ENCODE measurements at regions not wholly inside any gene's neighbourhood (a gene's known extent, or its start where the extent isn't known, plus 50 kb on each side); places are given as distances from the start of the nearest gene placed in this dataset.

DNA sequence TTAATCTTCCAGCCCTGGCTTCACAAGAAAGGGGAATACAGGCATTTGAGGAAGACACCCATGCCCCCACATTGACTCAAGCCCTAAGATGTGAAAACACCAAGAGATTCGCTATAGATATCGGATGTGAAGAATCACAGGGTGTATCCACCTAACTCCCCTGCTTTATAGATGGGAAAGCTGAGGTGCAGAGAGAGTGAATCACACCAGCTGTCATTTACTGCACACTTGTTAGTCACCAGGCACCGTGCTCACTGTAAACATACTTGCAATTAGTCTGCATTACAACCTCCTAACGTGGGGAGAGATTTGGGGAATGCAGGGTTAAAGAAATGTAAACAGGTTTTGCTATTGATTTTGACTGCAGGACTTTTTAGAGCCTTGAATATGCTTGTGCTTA, 325.5 kb downstream of the C16orf95 start:
- no peak for DNase-seq
- Mint-ChIP-seq H3K27ac (no peak overlapping the region), H3K36me3 (ENCODE audit: low read depth) (no peaks in the 10 kb centered on the region), H3K9me3 (no peaks in the 10 kb centered on the region), H3K4me1 (ENCODE audit: low read depth) (peaks cover 2% of the 10 kb centered on the region), H3K4me3 (no peak overlapping the region), H3K27me3 (peaks cover 44% of the 10 kb centered on the region)

DNA sequence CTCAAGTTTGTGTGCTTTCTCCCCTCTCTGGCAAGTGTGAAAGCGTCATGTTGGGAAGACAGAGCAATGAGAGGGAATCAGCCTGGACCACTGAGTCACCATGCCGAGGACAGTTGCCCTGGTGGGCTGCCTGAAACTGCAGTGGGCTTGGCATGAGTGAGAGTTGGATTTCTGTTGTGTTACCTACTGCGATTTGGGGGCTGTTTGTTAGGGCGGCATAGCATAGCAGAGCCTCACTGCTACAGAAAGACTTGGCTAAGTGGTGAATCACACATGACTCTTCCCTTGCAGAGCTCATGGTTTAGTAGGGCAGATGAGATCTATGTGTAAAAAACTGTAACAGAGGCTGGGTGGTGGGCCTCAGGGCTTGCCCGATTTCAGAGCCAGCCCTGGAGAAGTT, 324.6 kb downstream of the C16orf95 start:
- H3K4me3 Mint-ChIP-seq, result no peak overlapping the region
- H3K36me3 Mint-ChIP-seq (ENCODE audit: low read depth), result no peaks in the 10 kb centered on the region
- H3K9me3 Mint-ChIP-seq, result no peaks in the 10 kb centered on the region
- H3K4me1 Mint-ChIP-seq (ENCODE audit: low read depth), result peaks cover 2% of the 10 kb centered on the region
- no peak overlapping the region for H3K27ac Mint-ChIP-seq
- peaks cover 44% of the 10 kb centered on the region for H3K27me3 Mint-ChIP-seq
- DNase-seq, result no peak

DNA sequence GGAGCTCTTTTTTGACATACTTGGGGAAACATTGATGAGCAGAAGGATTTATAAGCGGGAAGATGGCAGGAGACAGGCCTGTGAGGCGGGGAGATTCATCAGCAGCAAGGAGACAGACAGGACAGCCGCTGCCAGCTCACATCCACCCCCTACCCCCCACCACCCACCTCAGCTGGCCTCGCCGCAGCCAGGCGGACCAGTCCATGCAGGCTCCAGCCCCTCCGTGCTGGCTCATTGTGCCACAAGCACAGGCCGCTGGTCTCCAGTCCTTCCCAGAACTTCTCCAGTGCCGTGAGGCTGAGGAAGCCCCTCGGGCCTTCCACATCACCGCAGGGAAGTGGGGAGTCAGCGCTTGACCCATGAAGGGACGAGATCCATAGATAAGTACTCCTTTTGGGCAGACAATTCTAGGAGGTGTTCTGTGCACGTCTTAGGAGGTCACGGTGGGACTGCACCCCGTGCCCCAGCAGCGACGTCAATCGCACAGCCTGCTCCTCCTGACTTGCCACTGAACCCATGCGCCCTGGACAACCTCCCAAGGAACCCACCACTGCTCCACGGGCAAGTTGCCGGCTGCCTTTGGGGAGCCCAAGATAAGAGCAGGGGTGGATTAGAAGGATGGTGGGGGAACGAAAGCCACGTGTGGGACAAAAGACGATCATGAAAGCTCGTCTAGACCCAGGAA, 323.6 kb downstream of the C16orf95 start:
- no peaks in the 10 kb centered on the region for H3K36me3 Mint-ChIP-seq (ENCODE audit: low read depth)
- peaks cover 47% of the 10 kb centered on the region for H3K27me3 Mint-ChIP-seq
- H3K4me3 Mint-ChIP-seq, result no peak overlapping the region

DNA sequence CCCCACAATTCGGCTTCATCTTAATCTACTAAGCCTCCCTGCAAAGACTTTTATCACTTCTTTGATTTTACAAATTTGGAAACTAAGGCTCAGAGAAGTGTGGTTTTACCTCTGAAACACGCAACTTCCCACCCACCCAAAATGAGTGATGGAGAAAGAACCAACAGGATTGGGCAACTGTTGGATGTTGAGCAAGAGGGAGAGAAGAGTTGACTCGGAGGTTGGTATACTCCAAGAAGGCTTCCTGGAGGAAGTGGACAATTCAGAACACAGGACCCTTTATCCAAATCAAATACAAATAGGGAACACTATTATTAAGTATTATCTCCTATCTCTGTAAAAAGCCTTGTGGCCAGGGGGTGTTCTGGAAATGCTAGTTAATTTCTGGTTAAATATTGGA, 323.0 kb downstream of the C16orf95 start:
- no peaks in the 10 kb centered on the region for H3K36me3 Mint-ChIP-seq (ENCODE audit: low read depth)

More for the DNA sequence above, 323.6 kb downstream of the C16orf95 start:
- peaks cover 2% of the 10 kb centered on the region for H3K4me1 Mint-ChIP-seq (ENCODE audit: low read depth)
- H3K27ac Mint-ChIP-seq, result no peak overlapping the region
- no peaks in the 10 kb centered on the region for H3K9me3 Mint-ChIP-seq
- DNase-seq, result no peak

DNA sequence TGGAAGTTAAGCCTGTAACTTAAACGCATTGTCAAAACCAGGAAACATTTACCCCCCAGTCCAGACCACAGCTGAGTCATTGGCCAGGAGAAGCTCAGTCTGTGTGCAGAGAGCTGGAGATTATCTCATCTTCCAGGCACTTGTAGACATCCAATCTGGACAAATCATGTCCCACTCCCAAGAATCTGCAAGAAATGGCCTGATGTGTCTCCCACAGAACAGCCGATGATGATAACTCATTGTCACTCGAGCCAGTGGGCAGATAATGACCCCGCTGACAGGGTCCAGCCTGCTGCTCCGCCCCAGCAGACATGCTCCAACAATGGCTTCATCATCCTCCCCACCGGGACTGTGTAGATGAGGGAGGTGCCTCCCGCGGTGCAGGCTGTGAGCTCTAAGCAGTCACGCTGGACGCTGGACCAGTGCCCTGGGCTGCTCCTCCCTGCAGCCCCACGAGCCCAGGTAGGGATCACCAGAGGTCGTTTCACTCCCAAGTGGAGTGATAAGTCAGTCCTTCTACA, 322.5 kb downstream of the C16orf95 start:
- DNase-seq, result no peak
- Mint-ChIP-seq H3K27ac (no peak overlapping the region), H3K27me3 (peaks cover 48% of the 10 kb centered on the region), H3K4me1 (ENCODE audit: low read depth) (peaks cover 2% of the 10 kb centered on the region), H3K36me3 (ENCODE audit: low read depth) (no peaks in the 10 kb centered on the region), H3K9me3 (no peaks in the 10 kb centered on the region), H3K4me3 (no peak overlapping the region)

More for the DNA sequence above, 323.0 kb downstream of the C16orf95 start:
- peaks cover 2% of the 10 kb centered on the region for H3K4me1 Mint-ChIP-seq (ENCODE audit: low read depth)
- H3K27ac Mint-ChIP-seq, result no peak overlapping the region
- no peak overlapping the region for H3K4me3 Mint-ChIP-seq
- DNase-seq, result no peak
- H3K9me3 Mint-ChIP-seq, result no peaks in the 10 kb centered on the region
- peaks cover 50% of the 10 kb centered on the region for H3K27me3 Mint-ChIP-seq

DNA sequence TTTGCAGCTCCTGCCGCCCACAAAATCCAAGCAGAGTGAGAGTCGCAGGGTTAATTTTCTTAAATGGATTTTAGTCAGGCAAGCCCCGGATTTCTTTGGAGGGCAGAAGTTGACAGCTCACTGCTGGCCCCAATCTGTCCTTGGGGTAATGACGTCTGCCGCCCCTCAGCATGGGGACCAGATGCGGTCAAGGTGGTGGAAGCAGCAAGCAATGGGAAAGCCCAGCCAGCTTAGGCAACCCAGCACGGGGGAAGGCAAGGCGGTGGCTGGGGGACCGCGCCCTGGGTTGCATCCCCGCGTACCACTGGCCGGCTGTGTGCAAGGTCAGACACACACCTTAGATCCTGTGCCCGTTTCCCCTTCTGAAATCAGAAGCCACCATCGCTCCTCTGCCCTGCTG, 321.7 kb downstream of the C16orf95 start:
- H3K4me3 Mint-ChIP-seq, result no peak overlapping the region
- no peaks in the 10 kb centered on the region for H3K36me3 Mint-ChIP-seq (ENCODE audit: low read depth)
- H3K9me3 Mint-ChIP-seq, result no peaks in the 10 kb centered on the region
- peaks cover 42% of the 10 kb centered on the region for H3K27me3 Mint-ChIP-seq
- DNase-seq, result no peak
- no peak overlapping the region for H3K27ac Mint-ChIP-seq
- no peaks in the 10 kb centered on the region for H3K4me1 Mint-ChIP-seq (ENCODE audit: low read depth)

DNA sequence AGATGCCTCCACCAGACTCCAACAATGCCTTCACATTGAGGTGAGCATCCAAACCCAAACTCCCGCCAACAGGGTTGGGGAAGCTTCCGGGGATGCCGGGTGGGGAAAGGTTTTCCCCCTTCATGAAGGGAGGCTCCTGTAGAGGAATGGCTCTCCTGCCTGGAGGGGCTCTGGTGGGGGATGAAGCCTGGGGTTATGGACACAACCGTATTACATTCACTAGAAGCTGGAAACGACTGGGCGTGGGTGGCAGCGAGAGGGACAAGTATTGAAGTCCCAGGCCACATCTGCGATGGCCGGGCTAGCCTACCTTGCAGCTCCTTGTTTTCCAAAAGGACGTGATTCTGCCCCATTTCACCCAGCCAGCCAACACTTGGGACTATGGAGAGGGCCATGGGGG, 321.1 kb downstream of the C16orf95 start:
- H3K27me3 Mint-ChIP-seq, result peaks cover 37% of the 10 kb centered on the region
- H3K27ac Mint-ChIP-seq, result no peak overlapping the region
- H3K9me3 Mint-ChIP-seq, result no peaks in the 10 kb centered on the region

DNA sequence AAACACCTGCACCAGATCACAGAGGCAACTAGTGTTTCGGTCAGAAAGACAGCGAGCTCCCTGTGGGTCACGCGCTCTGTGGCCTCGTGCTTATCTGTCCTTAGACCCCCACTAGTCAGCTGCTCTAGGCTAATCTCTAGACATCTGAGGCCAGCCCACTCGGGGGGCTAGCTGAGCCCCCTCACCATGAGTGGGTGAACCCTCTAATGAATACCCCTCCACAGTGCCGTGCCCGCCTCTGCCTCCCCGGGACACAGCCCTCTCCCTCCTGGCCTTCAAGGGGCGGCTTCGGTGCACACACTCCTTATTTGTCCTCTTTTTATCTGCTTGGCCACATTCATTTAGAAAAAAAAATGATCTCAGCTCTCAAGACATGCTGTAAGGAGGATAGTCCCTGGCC, 320.1 kb downstream of the C16orf95 start:
- H3K4me1 Mint-ChIP-seq (ENCODE audit: low read depth), result no peaks in the 10 kb centered on the region
- no peak for DNase-seq
- H3K36me3 Mint-ChIP-seq (ENCODE audit: low read depth), result no peaks in the 10 kb centered on the region
- peaks cover 29% of the 10 kb centered on the region for H3K27me3 Mint-ChIP-seq
- no peak overlapping the region for H3K4me3 Mint-ChIP-seq
- H3K9me3 Mint-ChIP-seq, result no peaks in the 10 kb centered on the region
- no peak overlapping the region for H3K27ac Mint-ChIP-seq

More for the DNA sequence above, 321.1 kb downstream of the C16orf95 start:
- no peak for DNase-seq
- no peak overlapping the region for H3K4me3 Mint-ChIP-seq
- no peaks in the 10 kb centered on the region for H3K4me1 Mint-ChIP-seq (ENCODE audit: low read depth)
- H3K36me3 Mint-ChIP-seq (ENCODE audit: low read depth), result no peaks in the 10 kb centered on the region

DNA sequence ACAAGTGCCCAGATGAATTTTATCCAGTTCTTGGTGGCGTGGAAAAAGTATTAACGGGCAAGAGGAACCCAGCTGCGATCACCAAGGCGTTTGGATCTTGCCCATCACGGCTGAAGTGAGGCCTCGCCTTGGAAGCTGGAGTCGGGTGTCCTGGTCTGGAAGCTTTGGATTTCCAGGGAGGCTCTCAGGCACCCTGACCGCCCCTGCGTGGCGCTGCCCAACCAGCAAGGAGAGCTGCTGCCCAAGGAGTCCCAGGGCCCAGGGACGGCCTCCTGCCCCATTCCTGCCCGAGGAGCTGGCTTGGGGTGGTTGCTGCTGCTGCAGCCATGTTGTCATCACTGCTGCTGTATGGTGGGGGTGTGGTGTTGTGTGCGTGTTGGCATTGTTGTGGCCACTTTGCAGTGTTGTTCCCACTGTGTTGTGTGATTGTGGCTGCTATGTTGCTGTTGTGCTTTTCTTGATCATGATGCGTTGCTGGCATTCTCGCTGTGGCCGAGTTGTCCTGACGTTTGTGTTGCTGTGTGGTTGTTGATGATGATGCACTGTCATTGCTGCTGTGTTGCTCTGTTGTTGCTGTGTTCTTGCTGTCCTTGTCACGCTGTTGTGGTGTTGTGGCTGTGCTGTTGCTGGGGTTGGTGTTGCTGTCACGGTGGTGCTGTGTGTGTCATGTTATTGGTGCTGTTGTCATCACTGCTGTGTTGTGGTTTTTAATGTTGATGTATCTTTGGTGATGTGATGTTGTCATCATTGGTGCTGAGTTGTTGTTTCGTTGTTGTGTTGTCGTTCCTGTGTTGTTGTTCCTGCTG, 318.8 kb downstream of the C16orf95 start:
- Mint-ChIP-seq H3K27ac (no peak overlapping the region), H3K4me3 (no peak overlapping the region), H3K36me3 (ENCODE audit: low read depth) (no peaks in the 10 kb centered on the region), H3K9me3 (no peaks in the 10 kb centered on the region), H3K4me1 (ENCODE audit: low read depth) (no peaks in the 10 kb centered on the region), H3K27me3 (peaks cover 19% of the 10 kb centered on the region)
- DNase-seq, result no peak

DNA sequence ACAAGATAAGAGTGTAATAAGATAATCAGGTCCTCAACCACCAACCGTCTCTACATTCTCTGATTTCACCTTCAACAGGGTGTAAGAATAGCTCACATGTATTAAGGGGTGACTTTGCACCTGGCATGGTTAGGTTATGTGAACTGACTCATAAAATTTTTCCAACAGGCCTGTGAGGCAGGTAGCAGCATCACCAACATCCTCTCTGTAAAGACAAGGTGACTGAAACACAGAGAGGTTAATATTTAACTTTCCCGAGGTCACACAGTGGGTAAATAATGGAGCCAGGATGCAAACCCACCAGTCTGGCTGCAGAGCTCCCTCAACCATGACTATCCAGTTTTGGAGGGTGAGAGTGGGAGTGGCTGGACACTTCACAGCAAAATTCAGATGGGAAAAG, 317.2 kb downstream of the C16orf95 start:
- DNase-seq, result no peak

DNA sequence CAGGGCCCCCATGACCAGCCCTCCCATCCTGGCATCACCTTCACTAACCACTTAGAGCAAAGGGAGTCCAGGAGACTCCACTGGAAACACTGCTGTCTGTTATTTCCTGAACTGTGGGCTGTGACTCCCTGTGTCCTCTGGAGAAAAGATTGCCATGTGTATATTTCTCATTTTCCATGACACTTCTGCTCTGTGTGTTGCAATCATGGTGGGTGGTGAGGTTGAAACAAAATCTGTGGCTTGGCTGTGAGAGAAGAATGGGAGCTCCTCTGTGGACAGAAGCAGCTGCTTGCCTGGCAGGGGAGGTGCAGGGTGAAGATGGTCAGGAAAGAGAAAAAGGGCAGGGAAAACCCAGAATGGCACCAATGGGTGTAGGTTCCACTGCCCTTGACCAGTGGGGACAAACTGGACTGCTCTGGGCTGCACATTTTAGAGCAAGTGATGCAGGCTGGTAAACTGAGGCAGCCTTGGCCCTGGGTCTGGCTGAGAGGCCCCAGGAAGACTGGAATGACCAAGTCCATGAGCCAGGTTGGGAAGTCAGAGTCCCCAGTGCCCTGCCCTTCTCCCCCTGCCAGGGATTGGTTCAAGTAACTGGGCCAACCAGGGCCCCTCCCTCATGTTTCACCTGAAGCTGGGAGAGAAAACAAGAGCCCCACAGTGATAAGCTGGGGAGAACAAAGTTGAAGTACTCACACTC, 314.3 kb downstream of the C16orf95 start:
- no peak overlapping the region for H3K27ac Mint-ChIP-seq
- no peak for DNase-seq

More for the DNA sequence above, 317.2 kb downstream of the C16orf95 start:
- Mint-ChIP-seq H3K27me3 (peaks cover 12% of the 10 kb centered on the region), H3K27ac (no peak overlapping the region), H3K9me3 (peaks cover 5% of the 10 kb centered on the region), H3K4me1 (ENCODE audit: low read depth) (no peaks in the 10 kb centered on the region), H3K36me3 (ENCODE audit: low read depth) (no peaks in the 10 kb centered on the region), H3K4me3 (no peak overlapping the region)

DNA sequence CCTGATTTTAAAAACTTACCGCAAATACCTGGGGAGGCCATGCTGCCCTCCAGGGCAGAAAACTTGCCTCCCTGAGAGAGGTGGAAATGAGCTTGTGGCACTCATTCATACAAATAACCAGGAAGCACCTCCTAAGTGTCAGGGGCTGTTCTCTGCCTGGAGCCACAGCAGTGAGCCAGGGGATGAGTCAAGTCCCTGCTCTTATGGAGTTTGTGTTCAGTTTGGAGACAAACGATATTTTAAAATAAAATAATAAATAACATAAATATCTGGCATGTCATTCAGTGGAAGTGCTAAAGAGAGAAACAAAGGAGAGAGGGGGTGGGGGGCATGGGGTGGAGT, 313.8 kb downstream of the C16orf95 start:
- peaks cover 14% of the 10 kb centered on the region for H3K27me3 Mint-ChIP-seq
- H3K4me3 Mint-ChIP-seq, result no peak overlapping the region
- H3K9me3 Mint-ChIP-seq, result peaks cover 6% of the 10 kb centered on the region
- H3K4me1 Mint-ChIP-seq (ENCODE audit: low read depth), result no peaks in the 10 kb centered on the region
- H3K27ac Mint-ChIP-seq, result no peak overlapping the region
- H3K36me3 Mint-ChIP-seq (ENCODE audit: low read depth), result no peaks in the 10 kb centered on the region
- no peak for DNase-seq

More for the DNA sequence above, 314.3 kb downstream of the C16orf95 start:
- Mint-ChIP-seq H3K4me3 (no peak overlapping the region), H3K27me3 (peaks cover 11% of the 10 kb centered on the region), H3K9me3 (peaks cover 6% of the 10 kb centered on the region), H3K36me3 (ENCODE audit: low read depth) (no peaks in the 10 kb centered on the region), H3K4me1 (ENCODE audit: low read depth) (no peaks in the 10 kb centered on the region)

DNA sequence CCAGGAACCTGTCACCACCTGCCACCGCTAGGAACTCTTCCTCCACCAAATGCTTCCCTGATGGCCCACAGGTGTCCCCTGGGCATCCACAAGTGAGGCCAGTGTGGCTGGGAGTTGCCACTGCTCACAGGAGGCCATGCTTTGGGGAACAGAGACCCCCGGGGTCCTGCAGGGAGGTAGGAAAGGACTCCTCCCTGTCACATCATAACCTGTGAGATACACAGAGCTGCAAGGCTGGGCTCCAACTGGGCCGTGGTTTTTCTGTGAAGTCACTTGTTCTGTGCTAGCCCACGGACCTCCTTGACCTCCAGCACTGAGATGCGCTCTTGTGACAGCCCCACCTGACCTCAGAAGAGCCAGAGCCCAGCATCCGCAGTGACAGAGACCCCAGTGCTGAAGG, 311.2 kb downstream of the C16orf95 start:
- Mint-ChIP-seq H3K27ac (no peak overlapping the region), H3K4me1 (ENCODE audit: low read depth) (no peaks in the 10 kb centered on the region), H3K27me3 (peaks cover 8% of the 10 kb centered on the region), H3K9me3 (peaks cover 6% of the 10 kb centered on the region), H3K4me3 (no peak overlapping the region), H3K36me3 (ENCODE audit: low read depth) (no peaks in the 10 kb centered on the region)
- no peak for DNase-seq

DNA sequence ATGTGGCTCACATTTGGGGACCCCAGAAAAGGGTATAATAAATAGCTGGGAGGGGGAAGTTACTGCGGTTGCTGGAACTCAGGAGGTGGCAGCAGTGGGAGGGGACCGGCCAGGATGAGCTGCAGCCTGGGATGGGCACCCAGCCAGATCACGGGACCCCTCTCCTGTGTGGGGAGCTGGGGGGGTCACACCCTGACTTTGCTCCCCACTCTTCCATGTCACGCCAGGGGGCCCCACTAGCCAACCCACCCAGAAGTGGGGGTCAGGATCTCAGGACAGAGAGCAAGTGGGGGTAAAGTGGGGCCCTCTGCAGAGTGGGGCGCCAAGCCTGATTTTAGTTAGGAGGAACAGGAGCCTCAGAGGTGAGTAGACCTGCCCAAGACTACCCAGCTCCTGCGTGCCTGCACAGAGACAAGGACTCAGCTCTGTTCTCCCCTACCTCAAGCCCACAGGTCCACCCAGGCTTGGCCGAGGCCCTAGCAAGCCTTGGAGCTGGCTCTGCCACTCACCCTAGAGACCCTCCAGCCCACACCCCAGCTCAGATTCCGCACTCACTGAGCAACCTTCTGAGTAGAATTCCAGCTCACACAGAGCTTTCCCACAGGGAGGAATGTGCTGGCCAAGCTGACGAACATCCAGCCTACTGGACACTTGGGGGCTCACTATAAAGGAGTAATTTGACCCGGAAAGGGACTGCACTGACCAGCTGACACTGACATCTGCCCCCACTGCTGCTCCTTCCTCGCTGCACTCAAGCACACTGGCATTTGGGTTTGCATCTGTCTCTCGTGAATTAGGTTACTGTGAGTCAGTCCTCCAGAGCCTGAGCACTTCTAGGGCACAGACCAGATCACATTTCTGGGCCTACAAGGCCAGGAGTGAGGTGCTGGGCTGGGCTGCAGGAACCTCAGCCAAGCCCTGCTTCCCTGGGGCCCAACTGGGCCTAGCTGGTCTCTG, 310.1 kb downstream of the C16orf95 start:
- Mint-ChIP-seq H3K4me1 (ENCODE audit: low read depth) (no peaks in the 10 kb centered on the region), H3K9me3 (peaks cover 6% of the 10 kb centered on the region), H3K36me3 (ENCODE audit: low read depth) (no peaks in the 10 kb centered on the region), H3K27ac (no peak overlapping the region), H3K4me3 (no peak overlapping the region), H3K27me3 (peaks cover 8% of the 10 kb centered on the region)
- DNase-seq, result no peak
